Keratinocyte (primary cell): ENCODE measurements at regions not wholly inside any gene's neighbourhood (a gene's known extent, or its start where the extent isn't known, plus 50 kb on each side); places are given as distances from the start of the nearest gene placed in this dataset.
"Not testable (repeated sequence)": the region's sequence is repeated elsewhere in the genome, so short reads cannot be mapped to it uniquely, and the experiment has no call there.

Experiments used
- DNase-seq: peaks from one replicate; pipeline ENCODE4 v3.0.0-alpha.2; 2011; ENCODE audit warnings: low read depth, missing footprints, low spot score
- FAIRE-seq: peaks from 2 replicates; lab custom pipeline; 2011; peaks lifted over from hg19 to GRCh38; lab: Jason Lieb, UNC
- H2AFZ ChIP-seq: 2 replicates; pipeline ENCODE4 v1.6.0; 2012; ENCODE audit warnings: low read length, control low read depth, inconsistent platforms; ENCODE audit not compliant: control insufficient read depth
- H3K27ac ChIP-seq: 2 replicates; pipeline ENCODE4 v1.5.1; 2011; ENCODE audit warnings: low read length; ENCODE audit not compliant: control insufficient read depth, insufficient read depth
- H3K27me3 ChIP-seq: 3 replicates; pipeline ENCODE4 v1.6.0; 2011; ENCODE audit warnings: low read length; ENCODE audit not compliant: control insufficient read depth, insufficient read depth; ENCODE audit errors: extremely low read depth
- H3K36me3 ChIP-seq, 2 experiments: 2 replicates in 1 of 2; 3 replicates in 1 of 2; pipeline ENCODE4 v1.5.1; 2011; ENCODE audit warnings: low read length in 2 of 2, mild to moderate bottlenecking in 1 of 2; ENCODE audit not compliant: control insufficient read depth in 2 of 2, insufficient read depth in 2 of 2; ENCODE audit errors: extremely low read depth in 1 of 2
- H3K4me1 ChIP-seq: 3 replicates; pipeline ENCODE4 v1.5.1; 2011; ENCODE audit warnings: low read length; ENCODE audit not compliant: control insufficient read depth, insufficient read depth; ENCODE audit errors: extremely low read depth
- H3K4me2 ChIP-seq: 3 replicates; pipeline ENCODE4 v1.6.0; 2011; ENCODE audit warnings: low read depth, low read length; ENCODE audit not compliant: control insufficient read depth, insufficient read depth; ENCODE audit errors: extremely low read depth
- H3K4me3 ChIP-seq, 3 experiments: fragments of 200-600 bp in 1 of 3; sonication (generic) in 1 of 3; 2 replicates in 2 of 3; 3 replicates in 1 of 3; pipeline ENCODE4 v1.5.1; 2011 to 2016; ENCODE audit warnings: low read length in 3 of 3, mild to moderate bottlenecking in 3 of 3, control low read depth in 2 of 3, inconsistent platforms in 1 of 3, low read depth in 1 of 3, mixed read lengths in 1 of 3, mixed run types in 1 of 3, moderate library complexity in 1 of 3; ENCODE audit not compliant: control insufficient read depth in 2 of 3, insufficient read depth in 2 of 3; ENCODE audit errors: extremely low read depth in 1 of 3
- H3K79me2 ChIP-seq: 2 replicates; pipeline ENCODE4 v1.6.0; 2012; ENCODE audit warnings: low read length; ENCODE audit not compliant: control insufficient read depth, insufficient read depth
- H3K9ac ChIP-seq: 3 replicates; pipeline ENCODE4 v1.6.0; 2011; ENCODE audit warnings: low read length; ENCODE audit not compliant: control insufficient read depth, insufficient read depth; ENCODE audit errors: extremely low read depth
- H3K9me1 ChIP-seq: 3 replicates; pipeline ENCODE4 v1.6.0; 2011; ENCODE audit warnings: low read length; ENCODE audit not compliant: control insufficient read depth, insufficient read depth; ENCODE audit errors: extremely low read depth
- H3K9me3 ChIP-seq: 2 replicates; pipeline ENCODE4 v1.5.1; 2012; ENCODE audit warnings: low read depth, low read length; ENCODE audit not compliant: control insufficient read depth
- H4K20me1 ChIP-seq: 3 replicates; pipeline ENCODE4 v1.6.0; 2011; ENCODE audit warnings: low read length; ENCODE audit not compliant: control insufficient read depth, insufficient read depth; ENCODE audit errors: extremely low read depth
- CTCF ChIP-seq, 3 experiments: IDR thresholded peaks in 1 of 3; conservative IDR thresholded peaks in 1 of 3; optimal IDR thresholded peaks in 1 of 3; 2 replicates in 2 of 3; 3 replicates in 1 of 3; pipeline versions ENCODE3 to v1.5.1; 2011; ENCODE audit warnings: low read length in 3 of 3, mild to moderate bottlenecking in 3 of 3, moderate library complexity in 2 of 3, control low read depth in 1 of 3, inconsistent platforms in 1 of 3; ENCODE audit not compliant: insufficient read depth in 2 of 3; ENCODE audit errors: extremely low read depth in 1 of 3
- EZH2 ChIP-seq: IDR thresholded peaks from one replicate; pipeline ENCODE4 v1.6.1; 2012; ENCODE audit warnings: inconsistent platforms, mild to moderate bottlenecking, low read length, moderate library complexity
- dilution Hi-C: fragments of 300-500 bp; cut with MboI; formaldehyde crosslinking; loops from one replicate; pipeline ENCODE4 v1.7.0; 2020; ENCODE audit warnings: low sequenced_read_pairs; ENCODE audit not compliant: extremely low pct_ligation_motif_present

- Histone ChIP-seq H2AFZ (no peak overlapping the region), H3K9me3 (no peaks in the 10 kb centered on the region), H3K79me2 (no peaks in the 10 kb centered on the region), H3K4me3 (no peak overlapping the region), H3K9ac (no peak overlapping the region), H3K36me3 (no peaks in the 10 kb centered on the region), H3K4me1 (no peaks in the 10 kb centered on the region), H3K9me1 (no peaks in the 10 kb centered on the region), H4K20me1 (no peaks in the 10 kb centered on the region), H3K4me2 (no peak overlapping the region), H3K27me3 (no peaks in the 10 kb centered on the region), H3K27ac (no peak overlapping the region)
- FAIRE-seq (no peak), DNase-seq (no peak)
- TF ChIP-seq EZH2 = no peak
- TF ChIP-seq CTCF (optimal IDR thresholded peaks at IDR 0.05 in 1 of 3, IDR thresholded peaks at IDR 0.05 in 1 of 3, conservative IDR thresholded peaks at IDR 0.05 in 1 of 3; ENCODE audit: extremely low read depth in 1 of 3, insufficient read depth in 2 of 3, low read length in 3 of 3) = no peak
- dilution Hi-C loops = no loop called here
Observed at GRCh38 chr5:115450741-115451140, 93.8 kb downstream of the FEM1C start.

DNA sequence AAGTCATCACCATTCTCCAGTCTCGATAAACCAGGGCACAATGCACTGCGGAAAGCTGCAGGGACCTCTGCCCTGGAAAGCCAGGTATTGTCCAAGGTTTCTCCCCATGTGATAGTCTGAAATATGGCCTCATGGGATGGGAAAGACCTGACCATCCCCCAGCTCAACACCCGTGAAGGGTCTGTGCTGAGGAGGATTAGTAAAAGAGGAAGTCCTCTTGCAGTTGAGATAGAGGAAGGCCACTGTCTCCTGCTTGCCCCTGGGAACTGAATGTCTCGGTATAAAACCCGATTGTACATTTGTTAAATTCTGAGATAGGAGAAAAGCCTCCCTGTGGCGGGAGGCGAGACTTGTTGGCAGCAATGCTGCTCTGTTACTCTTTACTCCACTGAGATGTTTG lies 95.9 kb downstream of the FEM1C start:
- FAIRE-seq, dilution Hi-C loops, H3K4me3 ChIP-seq, H3K4me2 ChIP-seq, H3K36me3 ChIP-seq, H4K20me1 ChIP-seq, H3K9me1 ChIP-seq, H3K27me3 ChIP-seq, H3K9me3 ChIP-seq, DNase-seq, H3K27ac ChIP-seq, H2AFZ ChIP-seq, H3K9ac ChIP-seq, H3K79me2 ChIP-seq, H3K4me1 ChIP-seq: not testable (repeated sequence)

DNA sequence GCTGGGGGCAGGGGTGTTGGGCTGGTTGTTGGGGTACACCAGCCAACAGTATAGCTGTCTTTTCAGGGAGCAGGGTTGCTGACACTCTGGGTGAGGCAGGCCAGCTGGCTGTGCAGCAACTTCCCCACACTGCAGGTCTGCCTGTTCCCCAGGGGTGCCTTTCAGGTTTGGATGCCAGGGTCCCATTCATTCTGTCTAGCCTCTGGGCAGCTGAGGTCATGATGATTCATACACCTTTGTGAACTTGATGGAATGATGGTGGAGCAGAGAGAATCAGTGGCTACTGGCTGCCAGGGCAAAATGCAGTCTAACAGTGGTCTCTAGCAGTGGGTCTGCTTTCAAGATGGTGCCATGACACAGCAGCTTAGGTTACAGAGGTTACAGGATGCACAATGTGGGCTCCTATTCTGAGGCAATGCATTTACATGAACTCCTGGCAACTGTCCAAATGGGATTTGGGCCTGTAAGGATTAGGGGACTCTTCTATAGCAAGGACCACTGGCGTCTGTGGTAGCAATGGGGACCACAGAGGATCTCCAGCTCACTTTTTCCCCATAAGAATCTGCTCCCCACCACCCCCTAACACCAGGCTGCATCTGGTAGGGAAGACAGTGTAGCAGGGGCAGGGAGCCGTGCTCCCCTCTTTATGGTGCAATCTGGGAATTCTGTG lies 103.7 kb downstream of the FEM1C start:
- Histone ChIP-seq H3K9me3 (no peaks in the 10 kb centered on the region), H3K4me1 (peaks cover 10% of the 10 kb centered on the region), H2AFZ (no peak overlapping the region), H3K27me3 (no peaks in the 10 kb centered on the region), H3K36me3 (no peaks in the 10 kb centered on the region), H3K9ac (no peak overlapping the region), H3K79me2 (no peaks in the 10 kb centered on the region), H3K4me2 (no peak overlapping the region), H4K20me1 (no peaks in the 10 kb centered on the region), H3K4me3 (no peak overlapping the region), H3K27ac (no peak overlapping the region), H3K9me1 (no peaks in the 10 kb centered on the region)
- DNase-seq (no peak), FAIRE-seq (no peak)
- TF ChIP-seq CTCF (optimal IDR thresholded peaks at IDR 0.05 in 1 of 3, IDR thresholded peaks at IDR 0.05 in 1 of 3, conservative IDR thresholded peaks at IDR 0.05 in 1 of 3; ENCODE audit: extremely low read depth in 1 of 3, insufficient read depth in 2 of 3, low read length in 3 of 3) (no peak), EZH2 (no peak)
- dilution Hi-C loops = no loop called here
